GM10266 (cell line): ENCODE measurements at regions not wholly inside any gene's neighbourhood (a gene's known extent, or its start where the extent isn't known, plus 50 kb on each side); places are given as distances from the start of the nearest gene placed in this dataset.

Experiments
- DNase-seq: peaks from one replicate; pipeline ENCODE4 v3.0.0; 2012; ENCODE audit errors: extremely low spot score
- CTCF ChIP-seq: IDR thresholded peaks from 2 replicates; pipeline ENCODE4 v1.5.1; 2012; ENCODE audit warnings: mild to moderate bottlenecking, low read depth; ENCODE audit not compliant: control insufficient read depth, insufficient read depth; ENCODE audit errors: missing control alignments

- TF ChIP-seq CTCF: no peak
- DNase-seq: no peak
Measured at GRCh38 chr2:114113518-114113917, 223.6 kb downstream of the ACTR3 start.

- TF ChIP-seq CTCF: no peak
Measured at GRCh38 chr2:114118088-114118487, 228.2 kb downstream of the ACTR3 start.

GRCh38 chr2:114119862-114120261, 230.0 kb downstream of the ACTR3 start:
- TF ChIP-seq CTCF: no peak
- no peak for DNase-seq

More at GRCh38 chr2:114118088-114118487, 228.2 kb downstream of the ACTR3 start:
- DNase-seq: no peak

GRCh38 chr2:114122930-114123329, 233.0 kb downstream of the ACTR3 start:
- DNase-seq: no peak
- no peak for TF ChIP-seq CTCF

- DNase-seq: no peak
- TF ChIP-seq CTCF: no peak
Measured at GRCh38 chr2:114123925-114124324, 234.0 kb downstream of the ACTR3 start.

- TF ChIP-seq CTCF: no peak
- no peak for DNase-seq
Measured at GRCh38 chr2:114127372-114127771, 237.5 kb downstream of the ACTR3 start.

- no peak for TF ChIP-seq CTCF
Measured at GRCh38 chr2:114128263-114128662, 238.4 kb downstream of the ACTR3 start.

More at GRCh38 chr2:114128263-114128662, 238.4 kb downstream of the ACTR3 start:
- DNase-seq: no peak
